HEK293 (cell line): ENCODE measurements at regions not wholly inside any gene's neighbourhood (a gene's known extent, or its start where the extent isn't known, plus 50 kb on each side); places are given as distances from the start of the nearest gene placed in this dataset.

Source experiments
- CTCF ChIP-seq: fragments of 450-650 bp; formaldehyde crosslinking; IDR thresholded peaks from 2 replicates; pipeline ENCODE4 v1.5.1; 2016; ENCODE audit warnings: missing biosample characterization, missing genetic modification characterization
- MYNN ChIP-seq: fragments of 450-650 bp; formaldehyde crosslinking; IDR thresholded peaks from 2 replicates; pipeline ENCODE4 v1.5.1; 2016; ENCODE audit warnings: missing biosample characterization, missing genetic modification characterization, borderline replicate concordance
- PBX3 ChIP-seq: sonication (generic); formaldehyde crosslinking; IDR thresholded peaks from 2 replicates; pipeline ENCODE4 v1.8.1; 2022; ENCODE audit warnings: mild to moderate bottlenecking, moderate library complexity, missing genetic modification reagents
- ZIC2 ChIP-seq: fragments of 450-650 bp; formaldehyde crosslinking; IDR thresholded peaks from 2 replicates; pipeline ENCODE4 v1.5.1; 2016; ENCODE audit warnings: missing biosample characterization, missing genetic modification characterization
- ZNF184 ChIP-seq: fragments of 450-650 bp; IDR thresholded peaks from 2 replicates; pipeline ENCODE4 v1.5.1; 2018; ENCODE audit warnings: missing biosample characterization, mild to moderate bottlenecking, missing genetic modification characterization

- no peak for TF ChIP-seq ZIC2 (tag by site-specific recombination)
- TF ChIP-seq CTCF (tag by site-specific recombination) = no peak
- TF ChIP-seq MYNN (tag by site-specific recombination) = no peak
- TF ChIP-seq PBX3 (CRISPR knock-in tag) = no peak
- no peak for TF ChIP-seq ZNF184 (tag by site-specific recombination)
Measured at GRCh38 chr1:70617728-70618127, 206.7 kb downstream of the CTH start.
